ENCODE measurements at regions not wholly inside any gene's neighbourhood (a gene's known extent, or its start where the extent isn't known, plus 50 kb on each side); places are given as distances from the start of the nearest gene placed in this dataset.

DNA sequence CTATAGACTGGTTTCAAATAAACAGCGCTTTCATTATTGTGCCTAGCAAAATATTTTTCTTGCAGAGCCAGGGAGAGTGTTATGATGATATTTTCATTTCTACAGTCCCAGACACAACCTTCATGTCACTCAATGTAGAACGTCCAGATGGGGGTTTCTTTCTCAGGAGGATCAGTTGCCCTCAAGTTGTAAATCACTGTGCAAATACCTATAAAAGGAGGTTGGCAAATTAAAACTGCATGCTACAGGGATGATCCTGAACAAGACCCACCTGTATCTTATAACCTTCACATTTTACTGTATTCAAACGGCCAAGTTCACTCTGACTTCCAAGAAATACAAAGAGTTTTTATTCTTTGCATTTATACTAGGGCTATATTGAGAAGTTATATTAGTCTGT, 486.0 kb downstream of the EDEM1 start:
- H3K4me3 ChIP-seq (ENCODE audit: low read depth, low read length): no peak overlapping the region
- TF ChIP-seq, protein P1, sequence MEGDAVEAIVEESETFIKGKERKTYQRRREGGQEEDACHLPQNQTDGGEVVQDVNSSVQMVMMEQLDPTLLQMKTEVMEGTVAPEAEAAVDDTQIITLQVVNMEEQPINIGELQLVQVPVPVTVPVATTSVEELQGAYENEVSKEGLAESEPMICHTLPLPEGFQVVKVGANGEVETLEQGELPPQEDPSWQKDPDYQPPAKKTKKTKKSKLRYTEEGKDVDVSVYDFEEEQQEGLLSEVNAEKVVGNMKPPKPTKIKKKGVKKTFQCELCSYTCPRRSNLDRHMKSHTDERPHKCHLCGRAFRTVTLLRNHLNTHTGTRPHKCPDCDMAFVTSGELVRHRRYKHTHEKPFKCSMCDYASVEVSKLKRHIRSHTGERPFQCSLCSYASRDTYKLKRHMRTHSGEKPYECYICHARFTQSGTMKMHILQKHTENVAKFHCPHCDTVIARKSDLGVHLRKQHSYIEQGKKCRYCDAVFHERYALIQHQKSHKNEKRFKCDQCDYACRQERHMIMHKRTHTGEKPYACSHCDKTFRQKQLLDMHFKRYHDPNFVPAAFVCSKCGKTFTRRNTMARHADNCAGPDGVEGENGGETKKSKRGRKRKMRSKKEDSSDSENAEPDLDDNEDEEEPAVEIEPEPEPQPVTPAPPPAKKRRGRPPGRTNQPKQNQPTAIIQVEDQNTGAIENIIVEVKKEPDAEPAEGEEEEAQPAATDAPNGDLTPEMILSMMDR (IDR thresholded peaks at IDR 0.05; ENCODE audit: borderline replicate concordance, insufficient read depth, low read depth, low read length): no peak

DNA sequence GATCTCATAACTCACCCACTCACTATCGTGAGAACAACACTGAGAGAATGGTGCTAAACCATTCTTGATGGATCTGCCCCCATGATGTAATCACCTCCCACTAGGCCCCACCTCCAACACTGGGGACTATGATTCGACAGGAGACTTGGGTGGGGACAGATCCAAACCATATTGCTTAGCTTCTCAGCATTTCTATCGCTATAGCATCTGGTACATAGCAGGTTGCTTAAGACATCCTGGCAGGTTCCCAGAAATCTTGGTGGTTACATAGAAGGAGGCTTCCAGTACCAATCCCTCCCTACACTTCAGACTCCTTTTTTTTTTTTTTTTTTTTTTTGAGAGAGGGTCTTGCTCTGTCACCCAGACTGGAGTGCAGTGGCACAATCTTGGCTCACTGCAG, 487.8 kb downstream of the EDEM1 start:
- H3K4me3 ChIP-seq (ENCODE audit: low read depth, low read length): no peak overlapping the region
- TF ChIP-seq, protein P1 (IDR thresholded peaks at IDR 0.05; ENCODE audit: borderline replicate concordance, insufficient read depth, low read depth, low read length): no peak

DNA sequence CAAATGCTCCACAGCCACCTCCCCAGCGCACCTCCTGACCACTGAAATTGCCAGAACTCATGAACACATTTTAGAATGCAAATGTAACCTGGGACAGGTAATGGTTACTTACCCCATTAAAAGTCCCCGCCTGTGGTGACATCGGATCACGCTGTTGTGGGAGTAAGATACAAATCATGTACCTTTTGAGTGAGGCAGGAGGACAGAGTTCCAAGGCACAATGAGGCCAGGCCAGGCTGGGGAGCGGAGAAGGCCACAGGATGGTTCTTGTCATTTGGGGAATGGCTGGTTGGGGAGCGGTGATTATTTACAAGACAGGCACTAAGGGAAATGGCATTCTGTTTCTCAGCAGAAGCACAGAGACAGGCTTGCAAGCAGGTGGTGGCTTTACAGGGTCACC, 490.0 kb downstream of the EDEM1 start:
- TF ChIP-seq, protein P1 (IDR thresholded peaks at IDR 0.05; ENCODE audit: borderline replicate concordance, insufficient read depth, low read depth, low read length): no peak
- no peak overlapping the region for H3K4me3 ChIP-seq (ENCODE audit: low read depth, low read length)

DNA sequence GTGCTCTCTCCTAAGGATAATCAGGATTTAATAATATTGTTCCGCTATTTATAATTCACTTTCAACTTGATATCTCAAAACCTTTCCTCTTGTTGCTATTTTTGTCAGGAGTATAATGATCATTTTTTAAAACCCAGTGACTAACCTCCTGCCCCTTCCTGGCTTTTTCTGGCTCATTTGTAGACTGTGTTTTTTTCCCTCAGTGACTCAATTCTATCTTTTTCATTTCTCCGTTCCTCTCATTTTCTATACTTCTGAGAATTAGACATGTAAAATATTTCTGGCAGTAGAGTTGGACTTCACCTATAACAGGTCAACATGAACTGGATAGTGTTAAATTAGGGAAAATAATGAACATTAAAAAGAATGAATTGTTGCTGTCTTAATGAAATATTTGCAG, 490.7 kb downstream of the EDEM1 start:
- TF ChIP-seq, protein P1 (IDR thresholded peaks at IDR 0.05; ENCODE audit: borderline replicate concordance, insufficient read depth, low read depth, low read length): no peak
- H3K4me3 ChIP-seq (ENCODE audit: low read depth, low read length): no peak overlapping the region

DNA sequence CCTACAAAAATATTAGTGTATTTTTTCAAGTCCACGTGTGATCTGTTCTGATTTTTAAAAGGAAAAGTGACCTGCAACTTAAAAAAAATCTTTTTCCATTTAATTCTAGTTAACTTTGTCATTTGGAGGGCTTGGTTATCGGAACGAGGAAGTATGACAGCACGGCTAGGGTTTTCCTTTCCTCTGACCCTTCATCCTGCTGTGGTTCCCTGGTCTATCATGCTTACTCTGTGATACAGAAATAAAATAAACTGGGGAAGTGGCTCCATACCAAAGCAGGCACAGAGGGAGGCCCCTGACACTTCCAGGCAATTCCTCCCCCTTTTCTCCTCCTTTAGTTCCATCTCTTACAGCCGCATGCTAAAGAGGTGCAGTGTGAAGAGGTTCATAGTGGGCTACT, 491.3 kb downstream of the EDEM1 start:
- TF ChIP-seq, protein P1 (IDR thresholded peaks at IDR 0.05; ENCODE audit: borderline replicate concordance, insufficient read depth, low read depth, low read length): no peak
- H3K4me3 ChIP-seq (ENCODE audit: low read depth, low read length): no peak overlapping the region

DNA sequence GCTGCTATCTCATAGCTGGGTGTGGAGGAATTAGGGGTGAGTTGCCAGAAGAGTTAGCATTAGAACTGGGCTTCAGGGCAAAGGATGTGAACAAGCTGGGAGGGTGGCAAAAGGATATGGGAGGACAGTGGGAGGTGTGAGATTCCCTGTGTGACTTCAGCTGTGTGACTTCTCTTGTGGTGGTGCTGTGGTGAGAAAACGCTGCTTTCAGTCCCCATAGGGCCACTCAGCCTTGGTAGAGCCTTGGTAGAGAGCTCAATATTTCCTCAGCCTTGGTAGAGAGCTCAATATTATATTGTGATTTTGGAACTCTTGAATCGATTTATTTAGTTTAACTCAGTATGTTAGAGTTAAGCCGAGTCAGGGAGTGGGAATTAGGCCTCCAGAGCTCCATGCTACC, 499.7 kb downstream of the EDEM1 start:
- no peak overlapping the region for H3K4me3 ChIP-seq (ENCODE audit: low read depth, low read length)
- TF ChIP-seq, protein P1 (IDR thresholded peaks at IDR 0.05; ENCODE audit: borderline replicate concordance, insufficient read depth, low read depth, low read length): no peak

DNA sequence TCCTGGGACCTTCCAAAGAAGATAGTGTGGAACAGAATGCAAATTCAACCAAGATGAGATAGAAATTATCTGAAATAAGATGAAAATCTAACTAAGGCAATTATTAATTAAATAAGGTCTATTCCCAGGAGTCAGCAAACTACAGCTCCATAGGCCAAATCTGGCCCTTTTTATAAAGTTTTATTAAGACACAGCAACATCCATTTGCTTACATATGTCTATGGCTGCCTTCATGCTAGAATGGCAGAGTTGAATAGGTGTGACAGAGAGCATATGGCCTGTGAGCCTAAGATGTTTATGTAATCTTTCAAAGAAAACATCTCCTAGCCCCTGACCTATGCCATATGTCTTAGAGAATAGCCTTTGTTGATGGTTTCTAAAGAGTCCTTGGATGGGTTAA, 503.0 kb downstream of the EDEM1 start:
- TF ChIP-seq, protein P1 (IDR thresholded peaks at IDR 0.05; ENCODE audit: borderline replicate concordance, insufficient read depth, low read depth, low read length): no peak
- H3K4me3 ChIP-seq (ENCODE audit: low read depth, low read length): no peak overlapping the region
